ENCODE measurements at regions not wholly inside any gene's neighbourhood (a gene's known extent, or its start where the extent isn't known, plus 50 kb on each side); places are given as distances from the start of the nearest gene placed in this dataset.

DNA sequence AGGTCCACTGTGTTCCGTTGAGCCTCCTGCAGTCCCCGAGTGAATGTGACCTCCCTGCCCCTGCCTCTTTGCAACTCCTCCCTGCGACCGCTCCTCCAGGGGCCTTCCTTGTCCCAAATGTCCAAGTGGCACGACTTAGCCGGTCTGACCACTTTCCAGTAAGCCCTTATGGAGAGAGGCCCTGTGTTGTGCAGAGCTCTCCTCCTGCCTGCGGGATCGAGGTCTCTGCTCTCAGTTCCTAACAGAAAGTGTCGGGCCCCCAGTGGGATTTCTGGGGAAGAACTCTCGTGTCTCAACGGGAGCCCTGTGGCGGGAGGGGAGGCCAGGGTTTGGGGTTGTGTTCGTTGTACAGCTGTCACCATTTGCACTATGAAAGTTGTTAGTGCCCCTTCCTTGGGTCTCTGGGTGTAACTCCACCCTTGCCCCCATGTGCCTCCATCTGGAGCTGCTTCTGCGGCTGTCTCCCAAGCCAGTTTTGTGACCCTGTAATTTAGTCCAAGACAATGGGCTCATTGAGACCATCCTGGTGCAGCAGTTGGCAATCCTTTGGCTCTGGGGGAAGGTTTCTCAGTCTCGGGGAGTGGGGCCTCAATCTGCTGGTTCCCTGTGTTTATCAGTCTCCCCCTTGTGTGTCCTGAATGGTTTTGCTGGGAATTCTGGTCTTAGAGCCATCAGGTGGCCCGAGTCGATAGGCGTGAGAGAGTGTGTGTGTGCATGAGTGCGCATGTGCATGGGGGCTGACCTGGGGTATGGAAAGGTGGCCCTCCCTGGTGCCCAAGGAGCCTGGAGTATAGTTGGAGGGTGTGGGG is 234.5 kb downstream of the SEC14L1 start:
- TF ChIP-seq, protein P1, sequence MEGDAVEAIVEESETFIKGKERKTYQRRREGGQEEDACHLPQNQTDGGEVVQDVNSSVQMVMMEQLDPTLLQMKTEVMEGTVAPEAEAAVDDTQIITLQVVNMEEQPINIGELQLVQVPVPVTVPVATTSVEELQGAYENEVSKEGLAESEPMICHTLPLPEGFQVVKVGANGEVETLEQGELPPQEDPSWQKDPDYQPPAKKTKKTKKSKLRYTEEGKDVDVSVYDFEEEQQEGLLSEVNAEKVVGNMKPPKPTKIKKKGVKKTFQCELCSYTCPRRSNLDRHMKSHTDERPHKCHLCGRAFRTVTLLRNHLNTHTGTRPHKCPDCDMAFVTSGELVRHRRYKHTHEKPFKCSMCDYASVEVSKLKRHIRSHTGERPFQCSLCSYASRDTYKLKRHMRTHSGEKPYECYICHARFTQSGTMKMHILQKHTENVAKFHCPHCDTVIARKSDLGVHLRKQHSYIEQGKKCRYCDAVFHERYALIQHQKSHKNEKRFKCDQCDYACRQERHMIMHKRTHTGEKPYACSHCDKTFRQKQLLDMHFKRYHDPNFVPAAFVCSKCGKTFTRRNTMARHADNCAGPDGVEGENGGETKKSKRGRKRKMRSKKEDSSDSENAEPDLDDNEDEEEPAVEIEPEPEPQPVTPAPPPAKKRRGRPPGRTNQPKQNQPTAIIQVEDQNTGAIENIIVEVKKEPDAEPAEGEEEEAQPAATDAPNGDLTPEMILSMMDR (IDR thresholded peaks at IDR 0.05; ENCODE audit: borderline replicate concordance, control extremely low read depth, extremely low read depth, insufficient read depth, missing control alignments), result no peak
- DNase-seq (ENCODE audit: low spot score), result no peak
- in situ Hi-C loops (cut with MboI; ENCODE audit: low sequenced_read_pairs, unreplicated experiment), result no loop called here

DNA sequence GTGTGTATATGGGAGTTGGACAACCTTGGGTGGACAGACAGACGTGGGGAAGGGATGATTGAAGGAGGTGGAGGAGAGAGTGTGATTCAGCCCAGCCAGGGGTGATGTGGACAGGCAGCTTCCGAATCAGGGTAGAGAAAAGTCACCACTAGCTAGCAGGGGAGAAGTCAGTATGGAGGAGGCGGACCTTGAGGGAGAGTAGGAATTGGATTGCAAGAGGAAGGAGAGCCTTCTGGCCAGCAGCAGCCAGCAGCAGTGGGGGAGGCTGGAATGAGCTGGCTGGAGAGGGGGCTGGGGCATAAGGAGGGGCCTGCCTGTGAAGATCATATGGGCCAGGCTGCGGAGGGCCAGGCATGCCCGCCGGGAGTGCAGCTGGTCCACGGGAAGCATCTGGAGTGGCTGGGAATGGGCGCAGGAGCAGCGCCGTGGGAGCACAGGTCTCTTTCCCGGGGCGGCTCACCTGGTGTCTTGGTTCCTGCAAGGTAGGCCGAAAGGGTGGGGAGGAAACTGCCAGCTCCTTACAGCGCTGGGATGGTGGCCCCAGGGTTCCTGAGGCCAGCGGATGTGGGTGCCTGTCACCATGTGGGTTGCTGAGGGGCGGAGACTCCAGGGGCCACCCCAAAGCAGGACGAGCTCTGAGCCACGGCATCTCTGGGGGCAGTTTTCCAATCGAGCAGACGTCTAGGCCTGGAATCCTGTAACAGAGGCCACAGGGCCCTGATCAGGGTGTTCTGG is 235.3 kb downstream of the SEC14L1 start:
- TF ChIP-seq, protein P1 (IDR thresholded peaks at IDR 0.05; ENCODE audit: borderline replicate concordance, control extremely low read depth, extremely low read depth, insufficient read depth, missing control alignments), result no peak
- in situ Hi-C loops (cut with MboI; ENCODE audit: low sequenced_read_pairs, unreplicated experiment), result no loop called here
- no peak for DNase-seq (ENCODE audit: low spot score)

DNA sequence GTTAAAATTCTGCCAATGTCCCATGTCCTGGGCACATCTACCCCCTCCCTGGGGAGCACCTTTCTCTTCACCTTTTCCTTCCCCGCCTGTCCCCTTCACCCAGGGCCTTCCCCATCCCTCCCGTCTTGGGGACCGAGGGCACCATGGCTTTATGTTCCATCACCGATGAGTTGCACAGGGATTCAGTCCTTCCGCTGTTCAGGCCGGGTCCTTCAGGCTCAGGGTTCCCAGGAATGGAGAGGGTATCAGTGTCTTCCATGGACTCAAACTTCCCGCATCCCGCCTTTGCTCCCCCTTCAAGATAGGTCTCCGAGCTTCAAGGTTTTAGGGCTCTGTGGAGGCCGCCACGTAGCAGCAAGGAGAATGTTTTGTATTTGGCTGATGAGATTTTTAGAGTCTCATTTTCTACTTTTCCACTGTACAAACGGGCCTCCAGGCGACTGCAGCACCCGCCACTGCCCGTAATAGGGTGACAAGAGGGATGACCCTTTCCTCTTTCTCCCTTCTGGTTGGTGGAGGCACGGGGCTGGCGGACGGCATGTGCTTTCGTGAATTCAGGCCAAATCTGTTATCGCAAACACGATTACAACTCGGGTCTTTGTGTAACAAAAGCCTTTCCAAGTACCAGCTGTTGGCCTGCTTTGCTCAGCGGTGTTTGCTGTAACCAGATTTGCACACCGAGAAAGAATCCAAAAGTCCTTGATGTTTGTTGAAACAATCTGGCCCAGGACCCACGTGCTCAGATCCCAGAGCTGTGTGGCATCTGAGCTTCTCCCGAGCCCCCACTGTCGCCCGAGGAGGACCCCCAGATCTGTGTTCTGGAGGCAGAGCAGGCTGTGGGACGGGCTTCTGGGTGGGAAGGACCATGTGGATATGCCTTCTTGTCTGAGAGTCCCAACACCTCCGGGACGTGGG is 236.3 kb downstream of the SEC14L1 start:
- DNase-seq (ENCODE audit: low spot score), result no peak
- TF ChIP-seq, protein P1 (IDR thresholded peaks at IDR 0.05; ENCODE audit: borderline replicate concordance, control extremely low read depth, extremely low read depth, insufficient read depth, missing control alignments), result no peak
- in situ Hi-C loops (cut with MboI; ENCODE audit: low sequenced_read_pairs, unreplicated experiment), result no loop called here

DNA sequence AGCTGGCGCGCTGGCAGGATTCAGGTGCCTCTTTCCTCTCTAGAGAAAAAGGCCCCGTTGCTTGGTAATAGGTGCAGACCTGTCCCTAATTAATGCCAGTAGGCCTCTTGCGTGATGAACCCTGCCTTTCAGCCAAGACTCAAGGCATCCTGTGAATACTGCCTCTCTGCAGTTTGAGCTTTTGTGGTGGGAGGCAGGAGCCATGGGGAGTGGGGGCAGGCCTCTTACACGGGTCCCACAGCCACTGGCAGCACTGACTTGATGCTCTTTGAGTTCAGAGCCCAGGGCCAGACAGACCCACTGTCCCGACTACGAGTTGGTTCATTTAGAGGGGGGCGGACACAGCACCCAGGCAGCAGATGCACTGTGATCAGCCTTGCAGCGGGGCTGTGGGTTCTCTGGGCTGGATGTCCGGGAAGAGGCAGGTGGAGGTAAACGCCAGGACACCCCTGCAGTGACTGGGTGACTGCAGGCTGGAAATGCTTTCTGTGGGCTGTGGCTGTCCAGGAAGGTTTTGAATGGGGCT is 237.0 kb downstream of the SEC14L1 start:
- in situ Hi-C loops (cut with MboI; ENCODE audit: low sequenced_read_pairs, unreplicated experiment), result no loop called here
- TF ChIP-seq, protein P1 (IDR thresholded peaks at IDR 0.05; ENCODE audit: borderline replicate concordance, control extremely low read depth, extremely low read depth, insufficient read depth, missing control alignments), result no peak
- DNase-seq (ENCODE audit: low spot score), result no peak

DNA sequence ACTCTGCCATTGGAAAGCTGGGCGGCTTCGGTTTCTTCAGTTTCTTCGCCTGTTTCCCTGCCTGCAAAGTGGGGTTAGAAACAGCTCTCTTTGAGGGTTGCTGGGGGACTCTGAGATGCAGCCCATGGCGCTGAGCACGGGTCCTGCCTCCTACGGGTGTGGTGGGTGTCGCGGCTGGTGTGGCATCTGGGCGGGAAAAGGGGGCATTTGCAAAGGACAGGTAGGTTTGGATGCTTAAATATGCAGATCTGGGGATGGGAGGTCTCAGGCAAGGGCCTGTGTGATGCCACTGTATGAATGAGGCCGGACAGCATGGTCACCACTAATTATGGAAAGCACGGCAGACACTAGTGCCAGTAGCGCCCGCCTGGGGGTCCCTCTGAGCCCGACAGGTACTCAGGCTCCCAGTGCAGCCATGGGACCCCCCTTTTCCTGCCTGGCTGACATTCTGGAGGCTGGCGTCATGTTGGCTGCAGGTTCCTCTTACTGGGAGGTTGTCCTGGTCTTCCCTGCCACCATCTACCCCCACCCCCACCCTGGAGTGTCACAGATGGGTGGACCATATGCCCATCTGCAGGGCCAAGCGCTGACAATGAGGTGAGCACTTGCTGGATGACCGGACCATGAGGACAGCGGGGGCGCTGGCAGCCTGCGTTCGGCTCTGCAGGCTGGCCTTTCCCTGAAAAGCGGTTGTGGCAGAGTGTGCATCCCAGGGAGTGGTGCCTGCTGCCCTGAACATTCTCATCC is 237.7 kb downstream of the SEC14L1 start:
- TF ChIP-seq, protein P1 (IDR thresholded peaks at IDR 0.05; ENCODE audit: borderline replicate concordance, control extremely low read depth, extremely low read depth, insufficient read depth, missing control alignments), result no peak
- in situ Hi-C loops (cut with MboI; ENCODE audit: low sequenced_read_pairs, unreplicated experiment), result no loop called here
- DNase-seq (ENCODE audit: low spot score), result no peak
